ENCODE measurements at regions not wholly inside any gene's neighbourhood (a gene's known extent, or its start where the extent isn't known, plus 50 kb on each side); places are given as distances from the start of the nearest gene placed in this dataset.

GRCh38 chr17:62119373-62119772 lies 54.3 kb upstream of the MED13 start (continued):
- no peak for TF ChIP-seq ETV5 (CRISPR knock-in tag; IDR thresholded peaks at IDR 0.05; ENCODE audit: borderline replicate concordance)

Small RNA genes in the stretch of these regions (small RNA-seq; reads per million reads assigned to genes)
- gene RF00019 (ENCODE audit: insufficient read depth in 2 of 3, insufficient read length in 3 of 3, low read depth in 2 of 3, low replicate concordance in 1 of 3): 0 reads per million in 3 experiments

All from HepG2 (cell line).